OCI-LY3 (cell line): ENCODE measurements at regions not wholly inside any gene's neighbourhood (a gene's known extent, or its start where the extent isn't known, plus 50 kb on each side); places are given as distances from the start of the nearest gene placed in this dataset.

Source experiments
- H2AFZ ChIP-seq: fragments of 200-600, 300-600 bp; shearing (Covaris generic); 2 replicates; pipeline ENCODE4 v1.6.0; 2014; ENCODE audit warnings: antibody characterized with exemption, low read depth, low read length
- H3K27ac ChIP-seq: fragments of 200-600, 300-600 bp; sonication (generic); 2 replicates; pipeline ENCODE4 v1.5.1; 2014; ENCODE audit warnings: mild to moderate bottlenecking, low read length, moderate library complexity, mixed read lengths
- H3K27me3 ChIP-seq: fragments of 200-600, 300-600 bp; sonication (generic); 2 replicates; pipeline ENCODE4 v1.6.1; 2014; ENCODE audit warnings: low read depth, low read length, mixed read lengths
- H3K36me3 ChIP-seq: fragments of 200-600, 300-600 bp; sonication (generic); replicated peaks from 2 replicates; pipeline ENCODE3; 2014; ENCODE audit warnings: low read depth, low read length, mixed read lengths
- H3K4me1 ChIP-seq: fragments of 300-600, 200-600 bp; sonication (generic); 2 replicates; pipeline ENCODE4 v1.6.1; 2014; ENCODE audit warnings: low read length, mixed read lengths
- H3K4me2 ChIP-seq: fragments of 200-600, 300-600 bp; sonication (generic); 2 replicates; pipeline ENCODE4 v1.6.1; 2014; ENCODE audit warnings: low read length, mixed read lengths
- H3K4me3 ChIP-seq: fragments of 300-600, 200-600 bp; sonication (generic); 2 replicates; pipeline ENCODE4 v1.5.1; 2014; ENCODE audit warnings: antibody characterized with exemption, mild to moderate bottlenecking, low read length, moderate library complexity
- H3K79me2 ChIP-seq: fragments of 300-600, 200-600 bp; shearing (Covaris generic); 2 replicates; pipeline ENCODE4 v1.6.1; 2014; ENCODE audit warnings: mild to moderate bottlenecking, low read length, mixed read lengths
- H3K9ac ChIP-seq: fragments of 300-600, 200-600 bp; shearing (Covaris generic); 2 replicates; pipeline ENCODE4 v1.6.0; 2014; ENCODE audit warnings: mild to moderate bottlenecking, low read length, moderate library complexity
- H3K9me3 ChIP-seq: fragments of 200-600, 300-600 bp; shearing (Covaris generic); 2 replicates; pipeline ENCODE4 v1.6.1; 2014; ENCODE audit warnings: low read length, mixed read lengths; ENCODE audit not compliant: insufficient read depth
- H4K20me1 ChIP-seq: fragments of 200-600, 300-600 bp; sonication (generic); 2 replicates; pipeline ENCODE4 v1.6.1; 2016; ENCODE audit warnings: low read length, mixed read lengths; ENCODE audit not compliant: insufficient read depth
- EZH2phosphoT487 ChIP-seq: fragments of 200-600 bp; shearing (Covaris generic); IDR thresholded peaks from 2 replicates; pipeline ENCODE4 v1.6.1; 2018; ENCODE audit warnings: antibody characterized with exemption, mixed run types, low read depth
- TF ChIP-seq, protein P1 (sequence below): fragments of 200-600, 300-600 bp; sonication (generic); IDR thresholded peaks from 2 replicates; pipeline ENCODE4 v1.5.1; 2014; ENCODE audit warnings: antibody characterized with exemption, low read length, low read depth

DNA sequence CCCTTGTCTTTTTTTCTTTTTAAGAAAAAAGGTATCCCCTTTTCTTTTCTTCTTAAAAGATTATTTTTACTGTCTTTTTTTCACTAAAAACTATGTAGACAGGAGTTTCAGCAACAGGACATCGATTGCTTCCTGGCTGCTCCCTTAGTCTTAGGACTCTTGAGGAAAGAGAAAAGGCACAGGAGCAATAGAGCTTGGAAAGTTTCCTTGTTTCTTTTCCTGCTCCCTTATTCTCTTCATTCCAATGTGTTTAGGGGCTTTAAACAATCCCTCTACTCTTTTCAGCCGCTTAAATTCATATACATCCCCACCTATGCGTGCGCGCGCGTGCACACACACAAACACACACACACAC, 182.2 kb upstream of the FOXN2 start:
- H4K20me1 ChIP-seq, result no peaks in the 10 kb centered on the region
- no peak overlapping the region for H3K9ac ChIP-seq
- no peak overlapping the region for H2AFZ ChIP-seq
- no peaks in the 10 kb centered on the region for H3K79me2 ChIP-seq
- H3K4me2 ChIP-seq, result no peak overlapping the region
- no peak overlapping the region for H3K4me3 ChIP-seq
- no peaks in the 10 kb centered on the region for H3K9me3 ChIP-seq
- H3K27ac ChIP-seq, result no peak overlapping the region
- TF ChIP-seq, protein P1, sequence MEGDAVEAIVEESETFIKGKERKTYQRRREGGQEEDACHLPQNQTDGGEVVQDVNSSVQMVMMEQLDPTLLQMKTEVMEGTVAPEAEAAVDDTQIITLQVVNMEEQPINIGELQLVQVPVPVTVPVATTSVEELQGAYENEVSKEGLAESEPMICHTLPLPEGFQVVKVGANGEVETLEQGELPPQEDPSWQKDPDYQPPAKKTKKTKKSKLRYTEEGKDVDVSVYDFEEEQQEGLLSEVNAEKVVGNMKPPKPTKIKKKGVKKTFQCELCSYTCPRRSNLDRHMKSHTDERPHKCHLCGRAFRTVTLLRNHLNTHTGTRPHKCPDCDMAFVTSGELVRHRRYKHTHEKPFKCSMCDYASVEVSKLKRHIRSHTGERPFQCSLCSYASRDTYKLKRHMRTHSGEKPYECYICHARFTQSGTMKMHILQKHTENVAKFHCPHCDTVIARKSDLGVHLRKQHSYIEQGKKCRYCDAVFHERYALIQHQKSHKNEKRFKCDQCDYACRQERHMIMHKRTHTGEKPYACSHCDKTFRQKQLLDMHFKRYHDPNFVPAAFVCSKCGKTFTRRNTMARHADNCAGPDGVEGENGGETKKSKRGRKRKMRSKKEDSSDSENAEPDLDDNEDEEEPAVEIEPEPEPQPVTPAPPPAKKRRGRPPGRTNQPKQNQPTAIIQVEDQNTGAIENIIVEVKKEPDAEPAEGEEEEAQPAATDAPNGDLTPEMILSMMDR, result no peak
- TF ChIP-seq EZH2phosphoT487, result no peak
- H3K36me3 ChIP-seq, result no peaks in the 10 kb centered on the region
- peaks cover 3% of the 10 kb centered on the region; the same call in 1 of the 2 replicates for H3K4me1 ChIP-seq
- peaks cover 3% of the 10 kb centered on the region; the same call in 1 of the 2 replicates for H3K27me3 ChIP-seq

GRCh38 chr2:48134704-48135103, 179.8 kb upstream of the FOXN2 start:
- Histone ChIP-seq H3K27ac (no peak overlapping the region), H3K9ac (no peak overlapping the region), H3K4me1 (no peaks in the 10 kb centered on the region), H2AFZ (no peak overlapping the region), H3K36me3 (no peaks in the 10 kb centered on the region), H3K4me3 (no peak overlapping the region), H3K27me3 (no peaks in the 10 kb centered on the region), H4K20me1 (no peaks in the 10 kb centered on the region), H3K9me3 (no peaks in the 10 kb centered on the region), H3K4me2 (no peak overlapping the region), H3K79me2 (no peaks in the 10 kb centered on the region)
- TF ChIP-seq, protein P1, result no peak
- no peak for TF ChIP-seq EZH2phosphoT487

- TF ChIP-seq, protein P1, result no peak
- no peak for TF ChIP-seq EZH2phosphoT487
- H3K4me2 ChIP-seq, result no peak overlapping the region
- H2AFZ ChIP-seq, result no peak overlapping the region
- H3K27me3 ChIP-seq, result no peaks in the 10 kb centered on the region
- no peaks in the 10 kb centered on the region for H4K20me1 ChIP-seq
- no peaks in the 10 kb centered on the region for H3K9me3 ChIP-seq
- no peaks in the 10 kb centered on the region for H3K79me2 ChIP-seq
- H3K4me3 ChIP-seq, result no peak overlapping the region
- H3K9ac ChIP-seq, result no peak overlapping the region
- no peaks in the 10 kb centered on the region for H3K36me3 ChIP-seq
- H3K4me1 ChIP-seq, result no peaks in the 10 kb centered on the region
- no peak overlapping the region for H3K27ac ChIP-seq
These were observed 178.7 kb upstream of the FOXN2 start for GRCh38 chr2:48135797-48136196.

DNA sequence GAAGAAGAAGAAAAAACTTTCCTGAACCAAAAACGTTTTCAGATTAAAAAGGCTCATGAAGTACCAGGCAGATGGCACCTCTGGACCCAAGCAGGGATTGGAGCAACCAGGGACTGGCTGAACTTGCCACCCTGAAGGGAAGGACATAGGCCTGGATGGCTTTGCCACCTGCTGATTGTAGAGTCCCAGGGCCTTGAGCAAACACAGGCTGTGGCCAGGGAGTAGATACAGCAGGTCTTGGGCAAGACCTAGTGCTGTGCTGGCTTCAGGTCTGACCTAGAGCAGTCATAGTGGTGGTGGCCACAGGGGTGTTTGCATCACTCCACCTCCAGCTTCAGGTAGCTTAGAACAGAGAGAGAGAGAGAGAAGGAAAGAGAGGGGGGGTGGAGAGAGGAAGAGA, 176.7 kb upstream of the FOXN2 start:
- no peak for TF ChIP-seq EZH2phosphoT487
- TF ChIP-seq, protein P1, result no peak
- Histone ChIP-seq H3K4me3 (no peak overlapping the region), H3K27me3 (no peaks in the 10 kb centered on the region), H4K20me1 (no peaks in the 10 kb centered on the region), H3K4me2 (no peak overlapping the region), H3K9ac (no peak overlapping the region), H3K4me1 (no peaks in the 10 kb centered on the region), H3K27ac (no peak overlapping the region), H2AFZ (no peak overlapping the region), H3K79me2 (no peaks in the 10 kb centered on the region), H3K9me3 (no peaks in the 10 kb centered on the region), H3K36me3 (no peaks in the 10 kb centered on the region)
